UCSD-AML1 (cell line): ENCODE measurements at regions not wholly inside any gene's neighbourhood (a gene's known extent, or its start where the extent isn't known, plus 50 kb on each side); places are given as distances from the start of the nearest gene placed in this dataset.

ENCODE experiments used
- DNase-seq: peaks from one replicate; lab custom pipeline; 2025; ENCODE audit not compliant: unreplicated experiment; lab: John Stamatoyannopoulos, UW

DNA sequence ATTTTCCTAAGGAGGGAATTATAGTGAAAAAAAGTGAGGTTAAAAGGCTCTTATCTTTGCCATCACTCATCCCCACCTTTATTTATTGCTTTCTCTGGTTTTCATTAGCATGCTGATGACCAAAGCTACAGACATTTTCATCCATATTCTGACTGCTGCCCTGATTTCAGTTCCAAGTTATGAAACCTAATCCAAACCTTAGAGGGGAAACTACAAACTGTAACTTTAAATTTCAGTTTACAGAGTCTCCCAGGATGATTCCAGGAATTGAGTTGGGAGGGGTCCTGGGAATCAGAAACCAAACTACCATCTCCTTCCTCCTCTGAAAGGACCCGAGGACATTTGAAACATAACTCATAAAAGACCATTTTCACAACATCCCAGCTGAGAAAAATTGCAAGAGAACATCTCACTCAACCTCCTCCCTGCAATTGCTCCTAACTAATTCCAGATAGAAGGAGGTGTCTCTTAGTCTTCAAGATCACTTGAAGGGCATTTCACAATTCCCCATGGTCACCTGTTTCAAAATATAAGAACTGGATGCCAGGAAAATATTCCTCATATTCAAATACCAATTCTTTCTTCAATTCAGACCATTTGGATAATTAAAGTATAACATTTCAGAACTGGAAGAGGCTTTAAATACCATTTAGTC is 520.6 kb downstream of the TNS1 start:
- no peak for DNase-seq

DNA sequence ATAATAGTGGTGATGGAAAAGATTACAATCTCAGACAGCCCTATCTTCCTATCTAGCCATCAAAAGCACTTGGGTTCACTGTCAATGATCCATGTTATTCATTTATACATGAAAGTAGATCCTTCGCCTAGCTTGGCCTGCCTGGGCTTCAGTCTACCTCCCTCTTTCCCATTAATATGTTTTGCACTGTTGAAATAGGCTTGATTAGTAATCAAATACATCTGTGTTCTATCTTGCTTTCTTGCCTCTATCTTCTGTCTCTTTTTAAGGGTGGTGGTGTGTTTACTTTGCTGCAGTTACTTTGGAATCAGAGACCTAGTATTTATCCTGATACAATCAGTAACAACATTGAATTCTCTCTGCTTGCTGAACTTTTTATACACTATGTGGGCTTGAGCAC is 521.2 kb downstream of the TNS1 start:
- no peak for DNase-seq

- no peak for DNase-seq
Observed at GRCh38 chr2:217479566-217479965, 523.2 kb downstream of the TNS1 start.

DNA sequence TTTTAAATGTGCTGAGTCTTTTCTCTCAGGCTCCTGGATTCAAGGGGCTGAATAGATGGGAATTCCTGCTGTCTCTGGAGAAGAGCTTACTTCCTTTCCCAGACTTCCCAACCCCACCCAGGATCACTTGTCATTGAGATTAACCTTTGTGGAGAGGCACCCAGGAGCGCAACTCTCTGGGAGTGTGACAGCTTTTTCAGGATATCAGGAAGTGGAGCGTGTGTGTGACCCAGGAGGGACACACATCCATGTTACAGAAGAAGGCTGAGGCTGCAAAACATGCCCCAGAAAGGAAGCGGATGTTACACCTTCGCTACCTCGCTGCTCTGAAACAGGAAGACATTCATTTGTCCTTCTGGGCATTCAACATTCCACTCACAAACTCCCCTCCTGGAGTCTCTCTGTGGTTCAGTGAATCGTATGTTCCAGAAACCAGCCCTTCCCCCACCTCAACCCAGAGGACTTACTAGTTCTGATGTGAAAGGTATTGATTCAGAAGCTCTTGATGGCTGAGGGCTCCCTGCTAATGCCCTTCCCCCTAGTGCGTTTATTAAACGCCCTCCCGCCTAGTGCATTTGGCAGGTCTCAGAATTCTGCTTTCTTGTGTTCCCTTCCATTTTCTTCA is 523.9 kb downstream of the TNS1 start:
- no peak for DNase-seq

DNA sequence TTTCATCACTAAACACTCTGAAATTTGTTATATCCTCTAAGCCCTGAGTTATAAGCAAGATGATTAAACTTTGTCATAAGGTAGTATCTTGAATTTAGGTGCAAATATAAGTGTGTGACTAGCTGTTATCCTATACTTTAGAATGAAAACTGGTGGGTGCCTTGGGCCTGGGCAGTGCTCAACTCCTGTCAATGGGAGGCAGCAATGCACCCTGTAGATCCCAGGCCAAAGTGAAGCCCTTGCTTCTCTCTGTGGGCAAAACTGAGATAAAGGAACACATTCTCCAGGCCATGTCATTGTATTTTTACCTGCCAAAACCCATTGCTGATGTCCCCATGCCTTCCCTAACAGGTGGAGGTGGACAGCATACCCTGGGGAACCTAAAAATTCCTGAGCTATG is 525.2 kb downstream of the TNS1 start:
- no peak for DNase-seq

DNA sequence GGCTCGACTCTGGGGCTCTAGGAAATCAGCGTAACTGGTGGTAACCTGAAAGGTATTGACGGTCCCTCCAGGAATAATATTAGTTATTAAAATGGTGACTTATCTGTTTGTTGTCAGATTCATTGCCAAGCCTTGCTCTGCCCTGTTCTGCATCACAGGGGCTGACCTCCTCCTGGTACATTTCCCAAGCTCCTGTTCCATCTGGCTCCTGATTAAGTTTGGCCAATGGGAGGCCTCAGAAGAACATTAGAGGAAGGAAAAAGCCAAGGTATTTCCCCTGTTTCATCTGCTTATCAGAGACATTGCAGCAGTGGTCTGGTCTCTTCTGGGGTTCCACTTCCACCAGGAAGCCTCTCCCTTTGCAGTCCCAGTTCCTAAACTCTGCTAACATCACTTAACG is 527.0 kb downstream of the TNS1 start:
- DNase-seq = no peak

DNA sequence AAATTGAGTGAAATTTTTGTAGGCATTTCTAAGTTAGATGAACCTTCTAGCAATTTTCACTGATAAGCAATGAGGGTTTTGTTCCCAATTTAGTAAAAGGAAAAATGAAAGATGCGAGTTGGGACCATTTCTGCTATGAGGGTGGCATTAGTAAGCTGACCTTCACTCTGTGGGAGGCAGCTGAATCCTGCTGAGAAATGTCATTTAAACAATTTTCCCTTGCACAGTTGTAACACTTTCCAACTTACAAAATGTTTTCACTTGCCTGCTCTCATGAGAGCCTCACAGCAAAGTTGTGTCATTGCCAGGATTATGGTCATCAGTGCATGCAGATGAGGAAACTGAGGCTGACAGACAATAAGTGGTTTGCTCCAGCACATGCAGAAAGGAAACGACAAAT is 527.7 kb downstream of the TNS1 start:
- no peak for DNase-seq

- DNase-seq = no peak
Observed at GRCh38 chr2:217471319-217471718, 531.5 kb downstream of the TNS1 start.

- no peak for DNase-seq
Observed at GRCh38 chr2:217469203-217469810, 533.5 kb downstream of the TNS1 start.

GRCh38 chr2:217468042-217468830 is 534.6 kb downstream of the TNS1 start:
- DNase-seq = no peak

GRCh38 chr2:217467331-217467730 is 535.5 kb downstream of the TNS1 start:
- DNase-seq = no peak

GRCh38 chr2:217466805-217467204 is 536.0 kb downstream of the TNS1 start:
- no peak for DNase-seq

GRCh38 chr2:217466104-217466503 is 536.7 kb downstream of the TNS1 start:
- no peak for DNase-seq

DNA sequence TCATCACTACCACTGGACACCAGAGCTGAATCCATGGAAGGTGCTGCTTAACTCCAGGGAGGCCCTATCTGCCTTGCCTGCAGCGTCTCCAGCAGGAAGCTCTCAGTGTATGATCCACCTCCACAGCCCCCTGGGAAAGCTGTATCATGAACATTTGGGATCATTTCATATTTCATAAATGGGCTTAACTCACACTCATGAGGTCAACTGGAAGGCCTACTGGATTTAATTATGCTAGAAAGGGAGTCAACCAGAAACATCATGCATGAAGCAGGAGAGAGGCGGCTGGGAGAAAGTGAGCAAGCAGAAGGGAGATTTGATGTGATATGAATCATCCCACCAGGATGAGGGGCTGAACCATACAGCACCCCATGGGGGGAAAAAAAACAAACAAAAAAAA is 537.7 kb downstream of the TNS1 start:
- no peak for DNase-seq

- no peak for DNase-seq
Observed at GRCh38 chr2:217463402-217464075, 539.3 kb downstream of the TNS1 start.

DNA sequence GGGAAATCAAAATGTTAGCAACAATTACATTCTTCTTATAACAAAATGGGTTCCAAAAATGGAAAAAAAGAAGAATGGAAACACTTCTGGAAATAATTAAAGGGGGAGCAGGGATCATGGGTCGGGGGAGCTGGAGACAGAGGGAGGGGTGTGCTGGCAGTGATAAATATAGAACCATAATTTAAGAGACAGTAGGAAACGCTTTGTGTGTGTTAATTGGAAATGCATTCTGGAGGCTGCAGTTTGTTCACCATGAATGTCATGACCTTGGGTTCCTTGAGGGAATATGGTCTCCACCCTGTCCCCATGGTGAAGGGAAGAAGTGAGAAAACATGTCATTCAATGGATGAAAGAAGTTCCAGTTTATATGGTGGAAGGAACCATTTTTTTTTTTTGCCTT is 540.7 kb downstream of the TNS1 start:
- no peak for DNase-seq

GRCh38 chr2:217461674-217462073 is 541.1 kb downstream of the TNS1 start:
- no peak for DNase-seq

DNA sequence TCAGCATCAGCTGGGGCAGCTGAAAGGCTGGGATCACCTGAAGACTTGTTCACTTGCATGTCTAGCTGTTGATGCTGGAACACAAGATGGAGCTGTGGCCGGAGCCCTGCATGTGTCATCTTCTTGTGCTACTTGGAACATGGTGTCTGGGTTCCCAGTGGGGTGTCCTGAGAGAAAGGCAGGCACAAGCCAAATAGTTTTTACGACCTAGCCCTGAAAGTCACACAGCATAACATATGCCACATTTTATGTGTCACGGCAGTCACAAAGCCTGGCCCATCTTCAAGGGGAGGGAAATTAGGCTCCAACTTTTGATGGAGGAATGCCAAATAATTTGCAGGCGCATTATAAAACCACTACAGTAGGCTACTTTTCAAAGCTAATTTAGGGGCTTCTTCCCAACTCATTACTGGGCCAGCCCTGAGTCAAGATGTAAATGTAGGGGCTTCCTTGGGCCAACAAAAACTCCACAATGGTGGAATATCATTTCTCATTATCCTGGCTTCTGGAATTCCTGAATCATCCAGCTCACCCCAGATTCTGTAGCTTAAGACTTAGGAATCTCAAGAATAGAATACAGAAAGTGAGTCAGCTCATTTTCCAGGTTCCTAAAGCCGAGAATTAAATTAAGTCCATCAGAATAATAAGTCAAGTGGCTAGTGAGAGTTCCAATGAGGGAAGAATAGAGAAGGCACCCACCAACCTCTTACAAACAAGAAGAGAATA is 543.0 kb downstream of the TNS1 start:
- no peak for DNase-seq

DNA sequence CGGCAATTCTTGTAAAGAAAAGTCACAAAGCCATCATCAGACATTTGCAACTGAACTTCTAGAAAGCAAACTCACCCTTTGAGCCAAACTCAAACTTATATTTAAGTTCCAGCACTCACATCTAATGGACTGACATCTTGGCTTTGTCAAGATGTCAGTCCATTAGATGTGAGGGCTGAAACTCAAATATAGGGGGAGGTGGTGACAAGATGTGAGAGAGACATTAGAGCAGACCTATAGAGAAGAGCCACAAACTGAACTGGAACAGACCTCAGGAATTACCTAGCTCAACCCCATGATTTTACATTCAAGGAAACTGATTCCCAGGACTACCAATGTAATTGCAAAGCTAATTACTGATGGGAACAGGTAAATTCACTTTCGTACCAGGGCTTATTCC is 543.8 kb downstream of the TNS1 start:
- no peak for DNase-seq

DNA sequence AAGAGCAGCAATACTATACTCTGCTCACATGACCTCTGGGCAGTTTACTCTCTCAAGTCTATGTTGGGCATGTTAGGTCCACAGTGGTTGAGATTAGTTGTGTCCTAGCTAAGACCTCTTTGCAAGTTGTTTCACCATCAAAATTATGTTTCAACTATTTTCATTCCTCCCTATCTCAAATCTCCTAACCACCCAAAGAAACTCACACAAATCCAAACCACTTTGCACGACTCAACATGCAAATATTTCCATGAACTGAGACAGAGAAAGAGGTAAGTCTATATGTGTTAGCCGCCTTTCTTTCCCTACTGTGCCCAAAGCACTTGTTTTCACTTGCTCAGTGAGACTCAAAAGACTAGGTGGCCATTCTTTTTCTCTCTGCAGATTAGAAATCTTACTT is 546.8 kb downstream of the TNS1 start:
- DNase-seq = no peak

DNA sequence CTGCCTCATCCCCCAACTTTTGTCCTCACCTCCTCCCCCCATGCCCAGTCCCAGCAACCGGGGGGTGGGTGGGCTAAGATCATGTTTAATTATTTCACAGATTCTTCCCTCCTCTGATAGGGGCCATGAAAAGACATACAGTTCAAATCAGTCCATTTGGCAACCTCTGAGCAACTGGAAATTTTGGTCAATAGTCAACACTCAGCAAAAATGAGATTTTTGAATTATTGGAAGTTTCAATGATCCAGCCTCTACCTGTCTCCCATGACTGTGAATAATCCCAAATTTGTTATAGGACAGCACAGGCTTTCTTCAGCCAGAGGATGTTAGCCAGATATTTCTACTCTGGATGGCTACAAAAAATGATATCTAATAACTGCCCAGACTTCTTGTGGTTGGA is 549.9 kb downstream of the TNS1 start:
- DNase-seq = no peak
